Retinal pigment epithelial cell (primary cell): ENCODE measurements at regions not wholly inside any gene's neighbourhood (a gene's known extent, or its start where the extent isn't known, plus 50 kb on each side); places are given as distances from the start of the nearest gene placed in this dataset.
"Not testable (repeated sequence)": the region's sequence is repeated elsewhere in the genome, so short reads cannot be mapped to it uniquely, and the experiment has no call there.

ENCODE experiments used
- DNase-seq: peaks from one replicate; pipeline ENCODE4 v3.0.0-alpha.2; 2010; ENCODE audit warnings: low read depth
- H3K4me3 ChIP-seq: 2 replicates; pipeline ENCODE4 v1.5.1; 2011; ENCODE audit warnings: mild to moderate bottlenecking, low read length, control low read depth, moderate library complexity
- TF ChIP-seq, protein P1 (sequence below): conservative IDR thresholded peaks from 2 replicates; pipeline ENCODE4 v1.5.1; 2011; ENCODE audit warnings: low read depth, low read length, control low read depth, inconsistent platforms

DNA sequence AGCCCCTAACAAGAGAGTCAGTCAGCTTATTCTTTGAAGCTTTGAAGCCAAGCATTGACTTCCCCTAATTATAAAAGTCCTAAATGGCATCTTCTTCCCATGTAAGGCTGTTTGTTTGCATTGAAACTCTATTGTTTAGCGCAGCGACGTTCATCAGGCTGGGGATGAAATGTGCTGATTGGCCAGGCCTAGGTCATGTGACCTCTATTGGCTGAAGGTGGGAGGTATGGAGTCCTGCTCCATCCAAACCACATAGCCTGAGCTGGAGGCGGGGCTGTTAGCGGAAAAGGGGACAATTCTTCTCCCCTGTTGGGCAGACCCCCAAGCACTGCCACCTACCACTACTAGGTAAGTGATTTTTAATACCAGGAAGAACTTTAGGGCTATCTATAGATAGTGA, 145.3 kb upstream of the PRR23C start:
- TF ChIP-seq, protein P1, sequence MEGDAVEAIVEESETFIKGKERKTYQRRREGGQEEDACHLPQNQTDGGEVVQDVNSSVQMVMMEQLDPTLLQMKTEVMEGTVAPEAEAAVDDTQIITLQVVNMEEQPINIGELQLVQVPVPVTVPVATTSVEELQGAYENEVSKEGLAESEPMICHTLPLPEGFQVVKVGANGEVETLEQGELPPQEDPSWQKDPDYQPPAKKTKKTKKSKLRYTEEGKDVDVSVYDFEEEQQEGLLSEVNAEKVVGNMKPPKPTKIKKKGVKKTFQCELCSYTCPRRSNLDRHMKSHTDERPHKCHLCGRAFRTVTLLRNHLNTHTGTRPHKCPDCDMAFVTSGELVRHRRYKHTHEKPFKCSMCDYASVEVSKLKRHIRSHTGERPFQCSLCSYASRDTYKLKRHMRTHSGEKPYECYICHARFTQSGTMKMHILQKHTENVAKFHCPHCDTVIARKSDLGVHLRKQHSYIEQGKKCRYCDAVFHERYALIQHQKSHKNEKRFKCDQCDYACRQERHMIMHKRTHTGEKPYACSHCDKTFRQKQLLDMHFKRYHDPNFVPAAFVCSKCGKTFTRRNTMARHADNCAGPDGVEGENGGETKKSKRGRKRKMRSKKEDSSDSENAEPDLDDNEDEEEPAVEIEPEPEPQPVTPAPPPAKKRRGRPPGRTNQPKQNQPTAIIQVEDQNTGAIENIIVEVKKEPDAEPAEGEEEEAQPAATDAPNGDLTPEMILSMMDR: no peak
- DNase-seq: no peak
- no peak overlapping the region for H3K4me3 ChIP-seq

DNA sequence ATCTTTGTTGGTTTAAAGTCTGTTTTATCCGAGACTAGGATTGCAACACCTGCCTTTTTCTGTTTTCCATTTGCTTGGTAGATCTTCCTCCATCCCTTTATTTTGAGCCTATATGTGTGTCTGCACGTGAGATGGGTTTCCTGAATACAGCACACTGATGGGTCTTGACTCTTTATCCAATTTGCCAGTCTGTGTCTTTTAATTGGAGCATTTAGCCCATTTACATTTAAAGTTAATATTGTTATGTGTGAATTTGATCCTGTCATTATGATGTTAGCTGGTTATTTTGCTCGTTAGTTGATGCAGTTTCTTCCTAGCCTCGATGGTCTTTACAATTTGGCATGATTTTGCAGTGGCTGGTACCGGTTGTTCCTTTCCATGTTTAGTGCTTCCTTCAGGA, 149.4 kb upstream of the MRPS22 start:
- H3K4me3 ChIP-seq: not testable (repeated sequence)

DNA sequence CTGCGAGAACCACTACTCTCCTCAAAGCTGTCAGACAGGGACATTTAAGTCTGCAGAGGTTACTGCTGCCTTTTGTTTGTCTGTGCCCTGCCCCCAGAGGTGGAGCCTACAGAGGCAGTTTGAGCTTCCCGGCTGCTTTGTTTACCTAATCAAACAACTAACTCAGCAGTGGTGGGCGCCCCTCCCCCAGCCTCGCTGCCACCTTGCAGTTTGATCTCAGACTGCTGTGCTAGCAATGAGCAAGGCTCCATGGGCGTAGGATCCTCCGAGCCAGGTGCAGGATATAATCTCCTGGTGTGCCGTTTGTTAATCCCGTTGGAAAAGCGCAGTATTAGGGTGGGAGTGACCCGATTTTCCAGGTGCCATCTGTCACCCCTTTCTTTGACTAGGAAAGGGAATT, 147.7 kb upstream of the MRPS22 start:
- DNase-seq, H3K4me3 ChIP-seq: not testable (repeated sequence)

More for the DNA sequence above, 149.4 kb upstream of the MRPS22 start:
- DNase-seq: not testable (repeated sequence)

DNA sequence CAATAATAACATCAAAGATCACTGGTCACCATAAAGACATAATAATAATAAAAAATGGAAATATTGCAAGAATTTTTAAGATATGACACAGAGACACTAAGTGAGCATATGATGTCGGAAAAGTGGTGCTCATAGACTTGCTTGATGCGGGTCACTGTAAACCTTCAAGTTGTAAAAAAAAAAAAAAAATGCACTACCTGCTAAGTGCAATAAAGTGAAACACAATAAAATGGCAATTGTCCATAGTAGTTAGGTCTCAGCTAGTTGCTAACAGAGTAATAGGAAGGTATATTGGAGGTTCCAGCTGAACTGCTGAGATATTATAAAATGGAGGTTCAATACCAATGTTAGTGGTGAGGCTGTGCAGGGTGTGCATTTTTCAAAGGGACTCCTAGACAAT, 146.6 kb upstream of the MRPS22 start:
- TF ChIP-seq, protein P1: no peak
- H3K4me3 ChIP-seq: no peak overlapping the region
- no peak for DNase-seq

DNA sequence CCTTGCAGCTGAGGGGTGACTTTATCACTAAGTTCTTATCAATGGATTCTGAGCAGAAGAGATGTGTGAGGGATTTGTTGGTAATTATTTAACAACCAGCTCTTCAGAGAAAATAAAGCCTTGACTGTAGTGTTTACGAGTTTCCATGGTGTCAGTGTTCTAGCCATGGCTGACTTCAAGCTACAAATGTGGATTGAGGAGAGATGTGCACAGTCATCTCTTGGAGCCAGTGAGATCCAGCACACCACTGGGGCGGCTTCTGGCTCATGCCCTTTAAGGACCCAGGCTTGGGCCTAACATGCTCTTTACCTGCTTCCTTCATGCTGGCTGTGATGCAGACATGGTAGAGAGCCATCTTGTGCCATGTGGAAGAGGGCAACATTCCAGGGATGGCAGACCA, 145.6 kb upstream of the MRPS22 start:
- DNase-seq: no peak
- TF ChIP-seq, protein P1: no peak
- H3K4me3 ChIP-seq: no peak overlapping the region

DNA sequence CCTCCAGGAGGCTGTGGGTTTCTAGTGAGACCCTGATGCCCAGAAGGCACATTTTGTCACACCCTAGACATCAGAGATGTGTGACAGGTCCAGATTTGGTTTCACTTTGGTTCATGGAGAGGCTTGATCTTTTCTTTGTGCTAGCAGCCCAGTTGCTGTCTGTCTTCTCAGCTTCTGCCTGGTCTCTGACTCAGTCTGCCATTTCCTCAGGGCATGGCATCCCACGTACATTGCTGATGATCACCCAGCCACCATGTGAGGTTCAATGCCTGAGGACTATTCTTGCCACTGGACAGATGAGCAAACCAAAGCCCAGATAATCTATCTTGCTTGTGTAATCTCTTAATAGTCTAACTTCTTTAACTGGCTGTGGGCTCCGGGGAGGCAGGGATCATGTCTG, 144.9 kb upstream of the MRPS22 start:
- TF ChIP-seq, protein P1: no peak
- no peak for DNase-seq
- H3K4me3 ChIP-seq: no peak overlapping the region

DNA sequence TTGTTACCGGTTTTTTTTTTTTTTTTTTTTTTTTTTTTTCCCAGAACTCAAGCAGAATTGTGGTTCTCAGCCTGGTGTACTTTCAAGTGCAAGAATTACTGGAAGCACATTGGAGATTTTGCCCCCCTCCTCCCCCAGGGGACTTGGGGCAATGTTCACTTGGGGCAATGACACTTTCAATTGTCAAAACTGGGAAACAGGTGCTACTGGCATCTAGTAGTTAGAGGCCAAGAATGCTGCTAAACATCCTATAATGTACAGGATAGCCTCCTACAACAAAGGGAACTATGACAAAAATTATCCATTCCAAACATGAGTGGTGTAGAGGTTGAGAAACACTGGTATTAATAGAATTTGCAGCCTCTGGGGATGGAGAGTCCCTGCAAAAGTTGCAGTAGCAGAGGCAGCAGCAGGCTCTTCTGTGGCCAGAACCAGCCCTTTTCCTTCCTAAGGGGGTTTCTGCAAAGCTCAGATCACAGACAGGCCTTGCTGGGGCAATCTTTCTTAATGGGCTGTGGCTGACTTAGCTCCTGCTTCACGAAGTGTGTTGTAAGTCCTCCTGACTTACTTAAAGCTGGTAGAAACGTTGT, 144.3 kb upstream of the MRPS22 start:
- TF ChIP-seq, protein P1: no peak
- no peak overlapping the region for H3K4me3 ChIP-seq
- no peak for DNase-seq

DNA sequence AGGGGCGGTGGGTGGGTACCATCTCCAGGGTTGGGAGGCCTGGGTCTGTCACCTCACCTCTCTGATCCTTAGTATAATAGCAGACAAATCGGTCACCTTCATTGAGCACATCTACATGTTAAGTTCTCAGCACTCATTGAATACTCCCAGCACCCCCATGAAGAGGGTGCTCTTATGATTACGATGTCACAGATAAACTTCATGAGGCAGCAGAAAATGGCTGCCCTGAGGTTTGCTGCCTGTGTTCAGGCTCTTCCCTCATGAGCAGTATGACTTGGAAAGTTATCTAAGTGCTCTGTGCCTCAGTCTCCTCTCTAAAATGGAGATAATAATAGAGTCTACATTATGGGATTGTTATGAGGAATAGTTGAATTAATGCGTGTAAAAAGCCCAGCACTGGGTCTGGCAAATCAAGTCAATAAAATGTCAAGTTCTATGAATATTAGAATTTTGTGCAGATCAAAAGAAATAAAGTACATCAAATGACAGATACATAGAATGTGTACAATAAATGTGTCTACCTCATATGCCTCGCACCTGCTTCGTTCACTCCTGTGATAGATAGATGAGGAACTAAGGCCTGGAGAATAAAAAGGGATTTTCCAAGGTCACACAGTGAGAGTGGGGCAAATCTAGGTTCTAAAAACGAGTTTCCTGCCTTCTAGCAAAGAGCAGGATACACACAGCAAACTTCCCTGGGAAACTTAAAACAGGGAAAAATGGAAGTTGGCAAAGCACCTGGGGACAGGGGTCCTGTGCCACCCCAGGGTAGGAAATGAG, 142.2 kb upstream of the MRPS22 start:
- H3K4me3 ChIP-seq: no peak overlapping the region
- TF ChIP-seq, protein P1: no peak
- DNase-seq: no peak
